GM19351 (cell line): ENCODE measurements at regions not wholly inside any gene's neighbourhood (a gene's known extent, or its start where the extent isn't known, plus 50 kb on each side); places are given as distances from the start of the nearest gene placed in this dataset.

Experiments used
- ATAC-seq: cut with Tn5 transposase; IDR thresholded peaks from one replicate; pipeline ENCODE4 v1.9.1; 2021; ENCODE audit warnings: mild to moderate bottlenecking, moderate library complexity; ENCODE audit not compliant: unreplicated experiment

- no peak for ATAC-seq
Measured at GRCh38 chr12:114938487-114939210, 254.7 kb upstream of the TBX3 start.

DNA sequence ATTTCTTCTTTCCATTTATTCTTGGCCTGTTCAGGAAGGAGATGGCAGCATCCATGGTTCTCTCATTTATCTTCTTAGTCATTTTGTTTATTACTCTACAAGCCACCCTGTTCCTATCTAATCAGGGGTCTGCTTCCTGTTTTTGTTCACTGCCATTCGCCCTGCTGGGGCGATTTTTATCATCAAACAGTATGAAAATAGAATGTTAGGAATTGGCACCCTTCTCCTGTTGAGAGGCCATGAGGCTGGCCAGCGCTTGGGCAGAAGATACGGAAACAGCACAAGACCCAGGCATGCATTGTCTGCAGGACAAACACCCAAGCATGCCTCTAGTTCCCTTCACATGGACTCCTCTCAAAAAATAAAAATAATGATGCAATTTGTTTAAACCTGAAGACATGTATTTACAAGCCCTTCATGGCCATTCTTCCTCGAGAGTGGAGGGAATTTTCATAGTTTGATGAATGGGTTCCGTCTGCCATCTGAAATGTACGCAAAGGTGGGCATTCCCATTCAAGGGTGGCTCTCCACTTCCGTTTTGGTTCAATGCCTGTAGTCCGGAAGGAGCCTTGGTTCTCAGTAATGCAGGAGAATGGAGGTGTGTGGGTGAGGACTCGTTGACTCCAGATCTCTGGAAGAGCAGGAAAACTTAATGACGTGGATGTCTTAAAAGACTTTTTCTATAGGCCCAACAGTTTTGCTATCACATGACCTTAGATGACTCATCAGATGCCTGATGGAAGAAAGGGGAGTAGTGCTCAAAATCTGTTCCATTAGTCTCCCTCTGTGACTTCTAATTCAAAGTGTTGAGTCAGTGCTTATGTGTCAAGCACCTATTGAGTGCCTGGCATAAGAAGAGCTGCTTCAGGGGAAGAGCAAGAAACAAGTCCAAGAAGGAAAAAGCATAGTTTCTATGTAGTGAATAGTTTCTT, 252.4 kb upstream of the TBX3 start:
- no peak for ATAC-seq

- no peak for ATAC-seq
Measured at GRCh38 chr12:114935658-114936057, 251.7 kb upstream of the TBX3 start.

DNA sequence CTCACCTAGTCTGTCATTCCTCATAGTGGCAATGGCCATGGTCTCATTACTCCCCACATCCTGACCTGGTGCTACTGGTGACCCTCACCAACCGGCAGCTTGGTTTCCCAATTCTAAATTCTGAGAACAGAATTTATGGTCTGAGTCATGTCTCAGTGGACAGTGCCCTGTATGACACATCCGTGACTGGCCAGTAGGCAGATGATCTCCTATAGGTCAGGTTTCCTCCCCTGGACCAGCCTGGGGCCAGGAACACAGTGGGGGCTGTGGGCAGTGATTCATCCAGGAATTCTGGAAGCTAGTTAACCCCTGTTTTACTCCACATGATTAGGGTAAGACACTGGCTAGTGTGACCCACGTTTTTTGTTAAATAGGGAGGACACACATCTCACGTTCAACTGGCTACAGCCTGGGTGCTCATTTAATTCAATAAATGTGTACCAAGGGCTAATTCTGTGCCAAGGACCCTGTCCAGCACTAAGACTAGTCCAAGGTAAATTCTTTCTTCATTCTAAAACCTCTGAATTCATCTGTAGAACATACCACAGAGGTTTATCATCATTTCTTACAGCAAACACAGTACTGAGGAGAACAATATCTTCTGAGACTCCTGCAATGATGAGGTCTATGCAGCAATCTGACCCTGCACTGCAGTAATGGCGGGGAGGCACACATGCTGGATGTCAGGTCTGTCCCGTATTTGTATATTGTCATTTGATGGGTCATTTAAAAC, 249.6 kb upstream of the TBX3 start:
- ATAC-seq, result no peak

- ATAC-seq, result no peak
Measured at GRCh38 chr12:114932806-114933205, 248.8 kb upstream of the TBX3 start.

GRCh38 chr12:114931025-114931424, 247.1 kb upstream of the TBX3 start:
- no peak for ATAC-seq

DNA sequence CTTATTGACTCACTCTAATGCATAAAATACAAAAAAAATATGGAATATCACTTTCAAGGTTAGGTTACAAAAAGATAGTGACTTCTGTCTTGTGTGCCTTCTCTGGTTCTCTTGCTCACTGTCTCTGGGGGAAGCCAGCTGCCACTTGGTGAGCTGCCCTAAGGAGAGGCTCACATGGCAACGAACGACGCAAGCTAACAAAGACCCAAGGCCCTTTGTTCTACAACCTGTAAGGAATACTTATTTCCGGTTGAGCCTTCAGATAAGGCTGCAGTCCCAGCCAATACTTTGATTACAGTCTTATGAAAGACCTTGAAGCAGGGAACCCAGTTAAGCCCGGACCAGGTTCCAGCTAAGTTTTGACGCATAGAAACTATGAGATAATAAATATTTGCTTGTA, 242.4 kb upstream of the TBX3 start:
- ATAC-seq, result no peak

- ATAC-seq, result no peak
Measured at GRCh38 chr12:114924946-114925475, 241.0 kb upstream of the TBX3 start.

- no peak for ATAC-seq
Measured at GRCh38 chr12:114921781-114922180, 237.8 kb upstream of the TBX3 start.

DNA sequence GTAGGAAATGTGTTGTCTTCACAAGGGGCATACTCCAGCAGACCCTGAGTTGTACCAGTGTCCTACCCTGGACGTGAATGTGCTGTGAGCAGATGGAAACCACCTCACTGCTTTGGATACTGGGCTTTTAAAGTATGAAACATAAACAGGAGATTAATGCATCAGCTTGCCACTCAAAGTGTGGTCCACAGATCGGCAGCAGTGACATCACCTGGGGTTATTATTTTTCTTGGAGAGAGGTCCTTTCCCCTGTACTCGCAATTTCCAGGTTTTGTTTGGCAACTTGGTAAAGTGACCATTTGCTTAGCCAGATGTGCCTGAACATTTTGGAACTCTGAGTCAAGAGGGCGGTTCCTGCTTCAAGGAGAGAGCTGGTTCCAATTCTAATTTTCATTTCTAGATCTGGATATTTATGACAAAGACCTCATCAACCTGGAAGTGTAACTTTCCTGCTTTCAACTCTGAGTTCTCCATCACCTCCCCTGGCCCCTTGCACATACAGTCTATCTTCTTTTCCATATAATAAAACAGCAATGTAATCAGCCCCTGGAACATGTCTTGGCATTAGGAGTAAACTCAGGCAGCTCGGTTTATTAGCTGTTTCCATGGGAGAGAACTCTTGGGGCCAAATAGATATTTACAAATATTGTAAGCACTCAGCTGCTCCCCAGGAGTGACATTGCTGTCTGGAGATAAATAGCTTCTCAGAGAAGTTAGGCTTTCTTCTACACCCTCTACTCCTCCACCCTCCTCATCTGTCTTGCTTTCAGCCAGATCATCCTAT, 237.0 kb upstream of the TBX3 start:
- no peak for ATAC-seq

- no peak for ATAC-seq
Measured at GRCh38 chr12:114919479-114919878, 235.5 kb upstream of the TBX3 start.

DNA sequence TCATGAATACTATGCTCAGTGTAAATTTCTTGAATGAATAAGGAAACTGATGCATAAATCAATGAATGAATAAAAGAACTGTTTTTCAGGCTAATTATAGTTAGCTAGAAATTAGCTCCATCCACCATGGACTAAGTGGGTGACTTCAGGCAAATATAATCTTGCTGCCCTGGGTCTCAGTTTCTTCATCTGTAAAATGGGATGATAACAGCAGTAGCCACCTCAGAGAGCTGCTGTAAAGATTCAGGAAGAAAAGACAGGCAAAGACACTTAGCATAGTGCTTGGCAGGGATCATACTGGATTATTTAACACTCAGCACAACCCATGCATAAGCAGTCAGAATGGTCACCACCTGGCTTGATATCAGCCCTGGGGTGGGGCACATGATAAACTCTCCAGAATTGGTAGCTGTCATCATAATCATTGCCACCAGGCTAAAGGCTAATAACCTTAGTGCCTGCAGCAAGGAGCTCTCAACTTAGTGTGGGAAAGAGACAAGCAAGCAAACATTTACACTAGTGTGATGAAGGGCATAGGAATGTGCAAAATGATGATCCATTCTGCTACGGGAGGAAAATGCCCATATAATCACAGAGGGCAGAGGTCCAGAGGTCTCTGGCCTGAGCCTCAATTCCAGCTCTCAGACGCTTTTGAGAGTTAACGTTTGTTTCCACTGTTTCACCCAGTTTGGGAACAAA, 234.7 kb upstream of the TBX3 start:
- ATAC-seq, result no peak

GRCh38 chr12:114917953-114918352, 234.0 kb upstream of the TBX3 start:
- ATAC-seq, result no peak

- no peak for ATAC-seq
Measured at GRCh38 chr12:114917307-114917706, 233.3 kb upstream of the TBX3 start.

DNA sequence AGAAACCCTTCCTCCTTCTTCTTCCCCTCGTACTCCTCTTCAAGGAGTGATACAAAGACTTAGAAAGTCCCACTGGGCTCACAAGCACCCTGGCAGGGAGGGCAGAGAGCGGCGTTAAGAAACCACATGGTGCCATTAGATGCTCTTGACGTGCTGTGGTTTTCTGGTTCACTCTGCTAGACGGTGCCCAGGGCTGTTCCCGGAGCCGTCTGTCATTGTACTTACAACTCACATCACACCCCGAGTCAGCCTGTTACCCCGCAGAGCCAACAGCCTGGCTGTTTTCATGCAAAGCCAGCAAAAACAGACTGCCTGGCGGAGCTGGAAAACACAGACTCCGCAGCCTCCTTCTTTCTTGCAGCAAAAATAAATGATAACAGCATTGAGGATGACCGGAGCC, 232.6 kb upstream of the TBX3 start:
- no peak for ATAC-seq

GRCh38 chr12:114916124-114916523, 232.1 kb upstream of the TBX3 start:
- no peak for ATAC-seq

DNA sequence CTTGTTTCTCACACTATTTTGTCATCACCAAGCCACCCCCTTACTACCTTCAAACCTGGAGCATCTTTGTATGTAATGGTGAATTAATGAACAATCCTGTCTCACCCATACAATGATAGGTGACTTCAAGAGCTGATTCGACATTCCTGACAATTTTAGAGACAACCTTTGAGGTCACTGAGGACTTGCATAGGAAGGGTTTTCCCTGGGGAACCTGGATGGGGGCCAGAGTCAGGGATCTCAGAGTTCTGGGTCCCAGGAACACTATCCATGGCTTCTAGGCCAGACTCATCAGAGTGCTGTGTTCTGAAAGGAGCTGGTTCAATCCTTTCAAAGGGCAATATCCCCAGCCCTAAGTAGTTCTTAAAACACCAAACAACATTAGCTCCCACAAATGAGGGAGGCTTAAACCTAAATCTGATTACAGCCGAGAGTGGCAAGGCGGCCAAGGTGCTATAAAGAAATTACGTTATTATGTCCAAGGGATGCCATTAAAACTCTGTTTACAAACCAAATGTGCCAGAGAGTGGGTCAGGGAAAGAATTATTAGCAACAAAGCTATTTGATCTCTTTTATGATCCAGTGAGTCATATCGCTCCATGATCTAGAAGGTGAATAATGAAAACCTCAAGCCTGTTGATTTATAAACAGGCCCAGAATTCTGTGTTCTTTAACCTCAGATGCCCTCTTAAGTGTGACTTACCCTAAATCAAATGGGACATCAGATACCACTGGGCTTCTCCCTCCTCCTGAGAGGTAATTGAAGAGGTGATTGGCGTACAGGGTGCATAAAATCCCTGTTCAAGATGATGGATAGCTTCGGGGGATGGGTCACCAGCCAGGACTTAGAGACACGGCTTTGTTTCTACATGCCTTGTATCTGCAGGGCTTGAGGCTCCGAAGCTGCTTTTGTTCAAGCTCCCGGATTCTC, 230.2 kb upstream of the TBX3 start:
- ATAC-seq, result no peak

GRCh38 chr12:114912811-114913210, 228.8 kb upstream of the TBX3 start:
- ATAC-seq, result no peak

GRCh38 chr12:114911196-114911595, 227.2 kb upstream of the TBX3 start:
- ATAC-seq, result no peak
